HepG2 (cell line): ENCODE measurements at regions not wholly inside any gene's neighbourhood (a gene's known extent, or its start where the extent isn't known, plus 50 kb on each side); places are given as distances from the start of the nearest gene placed in this dataset.

Experiments
- ATAC-seq: fragments of 200-7000 bp; cut with Tn5 transposase; 3 replicates; pipeline ENCODE4 v1.9.1; 2020; ENCODE audit warnings: mild to moderate bottlenecking, moderate library complexity
- BruUV-seq: library from RNA; stranded (reverse); fragments of 400-500 nt; replicated peaks from 2 replicates; lab custom pipeline; 2021; lab: Mats Ljungman, UMichigan
- CTCF ChIA-PET: fragments of 300-600 bp; formaldehyde crosslinking; extraction: SDS; loops from one replicate; lab custom pipeline; 2021; ENCODE audit warnings: low total read pairs, inconsistent platforms, low intra/inter-chr PET ratio; lab: Yijun Ruan, JAX
- POLR2A ChIA-PET: fragments of 350-600 bp; sonication (Branson Sonifier 250); formaldehyde crosslinking; loops from one replicate; lab custom pipeline; 2020; ENCODE audit warnings: antibody characterized with exemption, inconsistent platforms; lab: Yijun Ruan, JAX
- DNase-seq: peaks from one replicate; pipeline ENCODE4 v3.0.0-alpha.2; 2015; ENCODE audit warnings: low spot score
- FAIRE-seq: peaks from 3 replicates; lab custom pipeline; 2011; peaks lifted over from hg19 to GRCh38; lab: Jason Lieb, UNC
- H2AFZ ChIP-seq: one replicate; pipeline ENCODE4 v1.6.1; 2011; ENCODE audit warnings: low read length, inconsistent platforms
- H3K27ac ChIP-seq: fragments of 300-600 bp; 3 replicates; pipeline ENCODE4 v1.8.0; 2011; ENCODE audit warnings: mixed run types, mild to moderate bottlenecking, mixed read lengths, low read length, inconsistent platforms; ENCODE audit not compliant: insufficient read depth; ENCODE audit errors: extremely low read length
- H3K27me3 ChIP-seq, 2 experiments: fragments of 200-600 bp in 1 of 2; 2 replicates in 1 of 2; 3 replicates in 1 of 2; pipeline versions ENCODE4 v1.6.0 to v1.8.0; 2011; ENCODE audit warnings: low read length in 2 of 2, mild to moderate bottlenecking in 2 of 2, moderate library complexity in 2 of 2, inconsistent platforms in 1 of 2; ENCODE audit not compliant: insufficient read depth in 2 of 2, control insufficient read depth in 1 of 2
- H3K36me3 ChIP-seq, 2 experiments: fragments of 200-600 bp in 1 of 2; replicated peaks in 1 of 2; 2 replicates in 1 of 2; 3 replicates in 1 of 2; pipeline versions ENCODE4 v1.5.1 to v1.8.0; 2011; ENCODE audit warnings: low read length in 2 of 2, inconsistent platforms in 1 of 2; ENCODE audit not compliant: insufficient read depth in 2 of 2, control insufficient read depth in 1 of 2
- H3K4me1 ChIP-seq: 2 replicates; pipeline ENCODE4 v1.5.1; 2012; ENCODE audit warnings: low read length, inconsistent platforms; ENCODE audit not compliant: insufficient read depth
- H3K4me2 ChIP-seq: 2 replicates; pipeline ENCODE4 v1.6.0; 2011; ENCODE audit warnings: low read depth, low read length, inconsistent platforms
- H3K4me3 ChIP-seq, 3 experiments: fragments of 200-600 bp in 1 of 3; sonication (generic), shearing (Covaris generic) in 1 of 3; replicated peaks in 1 of 3; 2 replicates each; pipeline ENCODE4 v1.5.1; 2011 to 2016; ENCODE audit warnings: low read length in 3 of 3, inconsistent platforms in 2 of 3, low read depth in 2 of 3, mild to moderate bottlenecking in 2 of 3, control low read depth in 1 of 3, mixed read lengths in 1 of 3; ENCODE audit not compliant: insufficient read depth in 1 of 3
- H3K79me2 ChIP-seq: one replicate; pipeline ENCODE4 v1.6.1; 2011; ENCODE audit warnings: low read length, inconsistent platforms; ENCODE audit not compliant: insufficient read depth
- H3K9ac ChIP-seq: 2 replicates; pipeline ENCODE4 v1.6.0; 2011; ENCODE audit warnings: mild to moderate bottlenecking, low read depth, low read length, inconsistent platforms; ENCODE audit not compliant: insufficient read depth
- H3K9me3 ChIP-seq: 2 replicates; pipeline ENCODE4 v1.5.1; 2012; ENCODE audit warnings: mild to moderate bottlenecking, low read length
- H4K20me1 ChIP-seq: 2 replicates; pipeline ENCODE4 v1.6.0; 2011; ENCODE audit warnings: inconsistent platforms, mild to moderate bottlenecking, low read length, moderate library complexity; ENCODE audit not compliant: insufficient read depth
- AHDC1 ChIP-seq: sonication (generic); formaldehyde crosslinking; IDR thresholded peaks from 2 replicates; pipeline ENCODE4 v1.5.1; 2020; ENCODE audit warnings: mild to moderate bottlenecking, missing genetic modification reagents, borderline replicate concordance
- IRF9 ChIP-seq: sonication (generic); formaldehyde crosslinking; IDR thresholded peaks from 2 replicates; pipeline ENCODE4 v1.8.0; 2022; ENCODE audit warnings: missing genetic modification reagents, mild to moderate bottlenecking, borderline replicate concordance
- NRL ChIP-seq: sonication (generic); formaldehyde crosslinking; IDR thresholded peaks from 2 replicates; pipeline ENCODE4 v1.5.0; 2020; ENCODE audit warnings: missing genetic modification reagents, mild to moderate bottlenecking, moderate library complexity, borderline replicate concordance
- PAXIP1 ChIP-seq: sonication (generic); formaldehyde crosslinking; conservative IDR thresholded peaks from 2 replicates; pipeline ENCODE4 v1.4.0; 2020; ENCODE audit warnings: mild to moderate bottlenecking, missing genetic modification reagents, moderate library complexity
- ZBTB34 ChIP-seq: sonication (generic); formaldehyde crosslinking; IDR thresholded peaks from 2 replicates; pipeline ENCODE4 v1.8.0; 2022; ENCODE audit warnings: mild to moderate bottlenecking, missing genetic modification reagents
- ZNF124 ChIP-seq: sonication (generic); formaldehyde crosslinking; IDR thresholded peaks from 2 replicates; pipeline ENCODE4 v1.4.0; 2020; ENCODE audit warnings: missing genetic modification reagents
- ZNF253 ChIP-seq: sonication (generic); formaldehyde crosslinking; IDR thresholded peaks from 2 replicates; pipeline ENCODE4 v1.8.0; 2022; ENCODE audit warnings: mild to moderate bottlenecking, missing genetic modification reagents, borderline replicate concordance
- WGBS: methylation state at CpG from one replicate; pipeline ENCODE4 v1.1.6; 2017; ENCODE audit warnings: low lambda C conversion rate; 5-methylcytosine and 5-hydroxymethylcytosine counted together
- in situ Hi-C: cut with HindIII; loops from 2 replicates; pipeline ENCODE4 v1.10.0; 2017; ENCODE audit warnings: low pct_unique_long_range_greater_than_20kb; ENCODE audit not compliant: extremely low pct_ligation_motif_present
- intact Hi-C: fragments of 100-400 bp; cut with micrococcal nuclease; formaldehyde crosslinking; loops from one replicate; pipeline ENCODE4 v1.10.0; 2022; ENCODE audit not compliant: unreplicated experiment

GRCh38 chr13:74021505-74021904, 112.7 kb downstream of the KLF12 start (continued):
- TF ChIP-seq AHDC1 (CRISPR knock-in tag) = no peak
- TF ChIP-seq, all 625 proteins: peak for 0

GRCh38 chr13:74018062-74018431, 116.2 kb downstream of the KLF12 start:
- BruUV-seq = no TSS peak
- H4K20me1 ChIP-seq = no peaks in the 10 kb centered on the region
- no peak overlapping the region for H3K4me2 ChIP-seq
- no peaks in the 10 kb centered on the region for H3K36me3 ChIP-seq
- H3K79me2 ChIP-seq = no peaks in the 10 kb centered on the region
- H3K27me3 ChIP-seq = no peaks in the 10 kb centered on the region
- intact Hi-C loops = no loop called here
- FAIRE-seq = no peak
- no peak overlapping the region for H3K9ac ChIP-seq
- H3K4me3 ChIP-seq = no peak overlapping the region
- H3K9me3 ChIP-seq = 0 out of 2 replicates have a peak, but pooled peaks cover 3% of the 10 kb centered on the region
- CTCF ChIA-PET = no interaction called here
- POLR2A ChIA-PET = no interaction called here
- no peak for ATAC-seq
- TF ChIP-seq ZNF124 (CRISPR knock-in tag) (no peak), ZNF253 (no peak), IRF9 (CRISPR knock-in tag) (no peak), PAXIP1 (CRISPR knock-in tag) (no peak), NRL (CRISPR knock-in tag) (no peak), ZBTB34 (no peak)
- TF ChIP-seq, all 625 proteins: peak for 0
- WGBS = 34% methylated on average over 1 of the region's 1 CpG
- Histone ChIP-seq H3K4me1 (no peaks in the 10 kb centered on the region), H2AFZ (no peak overlapping the region), H3K27ac (no peak overlapping the region)
- in situ Hi-C loops = no loop called here
- DNase-seq = no peak
